ENCODE measurements at regions not wholly inside any gene's neighbourhood (a gene's known extent, or its start where the extent isn't known, plus 50 kb on each side); places are given as distances from the start of the nearest gene placed in this dataset.

DNA sequence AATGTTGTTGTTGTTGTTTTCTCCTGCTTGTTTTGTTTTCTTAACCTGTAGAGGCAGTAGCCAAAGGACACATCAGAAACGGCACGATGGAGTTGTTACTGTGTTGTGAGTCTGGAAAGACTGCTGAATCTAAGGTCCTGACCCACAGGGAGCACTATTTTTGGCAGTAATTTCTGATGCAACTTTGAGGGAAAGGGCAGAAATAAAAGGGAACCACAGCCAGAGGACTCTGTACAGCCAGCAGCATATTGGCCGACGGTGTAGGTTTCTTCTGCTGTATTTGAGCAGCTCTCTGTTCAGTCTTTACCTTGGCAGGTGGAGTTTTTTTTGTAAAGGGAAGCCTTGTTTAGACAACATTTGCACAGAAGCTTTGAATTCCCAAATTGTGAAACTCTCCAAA is 203.0 kb upstream of the GPR101 start:
- TF ChIP-seq TAF1 (IDR thresholded peaks at IDR 0.05; ENCODE audit: low read depth, low read length) (no peak), PAX5 (IDR thresholded peaks at IDR 0.05; ENCODE audit: insufficient read depth, low read length, severe bottlenecking) (no peak), POLR2A (IDR thresholded peaks at IDR 0.05; ENCODE audit: low read depth, low read length) (no peak), POU2F2 (IDR thresholded peaks at IDR 0.05; ENCODE audit: low read depth, low read length) (no peak), SPI1 (IDR thresholded peaks at IDR 0.05; ENCODE audit: low read depth, low read length) (no peak), POLR2AphosphoS5 (IDR thresholded peaks at IDR 0.05; ENCODE audit: low read depth, low read length) (no peak)
- DNase-seq (ENCODE audit: insufficient read length, low spot score) (no peak), FAIRE-seq (no peak)

DNA sequence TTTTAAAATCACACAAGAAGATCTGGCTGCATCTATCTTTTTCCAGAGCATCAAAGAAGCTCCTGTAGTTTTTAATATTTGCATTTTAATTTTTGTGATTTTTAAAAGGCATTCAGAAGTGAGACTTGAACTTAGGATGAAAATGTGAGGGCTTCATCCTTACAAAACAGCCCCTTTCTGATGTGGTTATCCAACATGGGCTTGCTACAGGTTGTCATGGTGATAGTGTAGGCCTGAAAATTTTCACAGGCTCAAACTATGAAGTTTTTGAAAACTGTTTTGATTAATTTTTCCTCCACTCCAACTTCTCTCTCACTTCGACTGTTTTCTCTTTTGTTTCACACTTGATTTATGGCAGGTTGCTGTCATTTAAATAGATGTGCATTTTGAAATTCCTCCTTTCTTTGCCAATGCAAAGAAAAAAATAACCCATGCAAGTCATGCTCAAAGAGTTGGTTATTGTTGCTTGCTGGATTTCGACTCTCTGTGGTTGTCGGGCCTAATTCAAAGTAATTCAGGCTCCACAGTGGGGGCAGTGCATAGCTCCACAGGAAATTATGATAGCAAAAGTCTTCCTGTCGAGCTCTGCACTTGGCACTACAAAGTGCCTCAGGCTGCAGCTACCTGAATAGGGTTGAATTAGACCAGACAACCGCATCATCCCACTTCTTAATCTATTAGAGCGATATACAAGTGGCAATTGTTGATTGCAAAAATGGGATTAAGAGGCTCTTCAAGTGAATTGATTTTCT is 201.0 kb upstream of the GPR101 start:
- FAIRE-seq = no peak
- DNase-seq (ENCODE audit: insufficient read length, low spot score) = no peak
- TF ChIP-seq SPI1 (IDR thresholded peaks at IDR 0.05; ENCODE audit: low read depth, low read length) (no peak), TAF1 (IDR thresholded peaks at IDR 0.05; ENCODE audit: low read depth, low read length) (no peak)

DNA sequence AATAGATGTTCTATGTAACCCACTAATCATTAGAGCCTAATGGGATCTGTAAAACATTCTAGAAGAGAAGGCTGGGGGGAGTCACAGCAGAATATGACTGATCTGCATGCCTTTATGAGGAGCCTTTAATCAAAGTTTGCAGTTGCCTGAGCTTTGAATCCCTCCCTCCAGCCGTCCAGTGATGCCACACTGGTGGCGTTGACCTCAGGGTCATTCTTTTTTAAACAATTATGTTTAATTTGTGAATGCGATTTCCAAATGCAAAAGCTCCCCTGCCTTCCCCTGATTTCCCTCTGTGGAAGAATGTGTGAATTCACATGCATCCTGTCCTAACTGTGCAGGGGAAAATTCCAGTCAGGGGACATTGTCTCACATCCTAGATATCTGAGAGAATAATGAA is 199.7 kb upstream of the GPR101 start:
- FAIRE-seq (no peak), DNase-seq (ENCODE audit: insufficient read length, low spot score) (no peak)
- TF ChIP-seq TAF1 (IDR thresholded peaks at IDR 0.05; ENCODE audit: low read depth, low read length) = no peak
- TF ChIP-seq PAX5 (IDR thresholded peaks at IDR 0.05; ENCODE audit: insufficient read depth, low read length, severe bottlenecking) = no peak
- no peak for TF ChIP-seq POLR2A (IDR thresholded peaks at IDR 0.05; ENCODE audit: low read depth, low read length)
- no peak for TF ChIP-seq POLR2AphosphoS5 (IDR thresholded peaks at IDR 0.05; ENCODE audit: low read depth, low read length)
- TF ChIP-seq POU2F2 (IDR thresholded peaks at IDR 0.05; ENCODE audit: low read depth, low read length) = no peak
- no peak for TF ChIP-seq SPI1 (IDR thresholded peaks at IDR 0.05; ENCODE audit: low read depth, low read length)

DNA sequence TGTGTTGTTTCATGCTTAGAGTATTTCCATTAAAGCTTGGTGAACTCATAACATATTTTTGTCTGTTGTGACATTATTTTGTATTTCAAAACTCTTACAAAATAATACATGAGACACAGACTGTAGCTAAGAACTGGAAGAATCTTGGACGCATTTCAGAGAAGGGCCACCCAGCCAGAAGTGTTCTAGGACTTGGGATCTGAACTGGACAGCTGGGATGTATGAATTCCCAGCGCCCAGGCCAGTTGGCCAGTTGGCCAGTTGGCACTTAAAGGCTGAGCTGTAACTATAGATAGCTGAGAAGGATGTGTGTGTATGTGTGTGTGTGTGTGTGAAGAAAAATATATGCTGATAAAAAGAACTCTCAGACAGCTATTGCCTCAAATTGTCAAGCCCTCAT is 193.4 kb upstream of the GPR101 start:
- FAIRE-seq (no peak), DNase-seq (ENCODE audit: insufficient read length, low spot score) (no peak)
- TF ChIP-seq PAX5 (IDR thresholded peaks at IDR 0.05; ENCODE audit: insufficient read depth, low read length, severe bottlenecking) (no peak), SPI1 (IDR thresholded peaks at IDR 0.05; ENCODE audit: low read depth, low read length) (no peak), TAF1 (IDR thresholded peaks at IDR 0.05; ENCODE audit: low read depth, low read length) (no peak), POU2F2 (IDR thresholded peaks at IDR 0.05; ENCODE audit: low read depth, low read length) (no peak), POLR2AphosphoS5 (IDR thresholded peaks at IDR 0.05; ENCODE audit: low read depth, low read length) (no peak), POLR2A (IDR thresholded peaks at IDR 0.05; ENCODE audit: low read depth, low read length) (no peak)

DNA sequence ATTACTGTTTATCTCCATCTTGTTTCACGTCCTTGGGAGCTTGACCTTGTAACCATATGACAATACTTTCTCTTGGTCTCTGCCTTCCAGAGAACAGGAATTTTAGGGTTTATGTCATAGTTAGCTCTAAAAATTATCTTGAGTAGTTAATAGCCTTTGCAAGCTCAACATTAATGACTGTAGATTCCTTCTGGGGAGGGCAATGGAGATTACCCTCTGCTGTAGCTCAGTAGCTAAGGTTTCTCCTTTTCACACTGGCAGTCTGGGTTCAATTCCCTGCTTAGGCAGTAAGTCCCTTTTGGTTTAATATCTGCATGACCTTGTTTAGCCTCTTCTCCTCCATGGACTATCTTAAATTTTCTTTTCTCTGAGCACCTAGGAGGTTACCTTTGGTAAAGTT is 181.7 kb upstream of the GPR101 start:
- DNase-seq (ENCODE audit: insufficient read length, low spot score) (no peak), FAIRE-seq (no peak)
- TF ChIP-seq SPI1 (IDR thresholded peaks at IDR 0.05; ENCODE audit: low read depth, low read length) = no peak
- TF ChIP-seq POLR2A (IDR thresholded peaks at IDR 0.05; ENCODE audit: low read depth, low read length) = no peak
- TF ChIP-seq TAF1 (IDR thresholded peaks at IDR 0.05; ENCODE audit: low read depth, low read length) = no peak
- no peak for TF ChIP-seq POU2F2 (IDR thresholded peaks at IDR 0.05; ENCODE audit: low read depth, low read length)
- no peak for TF ChIP-seq POLR2AphosphoS5 (IDR thresholded peaks at IDR 0.05; ENCODE audit: low read depth, low read length)
- no peak for TF ChIP-seq PAX5 (IDR thresholded peaks at IDR 0.05; ENCODE audit: insufficient read depth, low read length, severe bottlenecking)

DNA sequence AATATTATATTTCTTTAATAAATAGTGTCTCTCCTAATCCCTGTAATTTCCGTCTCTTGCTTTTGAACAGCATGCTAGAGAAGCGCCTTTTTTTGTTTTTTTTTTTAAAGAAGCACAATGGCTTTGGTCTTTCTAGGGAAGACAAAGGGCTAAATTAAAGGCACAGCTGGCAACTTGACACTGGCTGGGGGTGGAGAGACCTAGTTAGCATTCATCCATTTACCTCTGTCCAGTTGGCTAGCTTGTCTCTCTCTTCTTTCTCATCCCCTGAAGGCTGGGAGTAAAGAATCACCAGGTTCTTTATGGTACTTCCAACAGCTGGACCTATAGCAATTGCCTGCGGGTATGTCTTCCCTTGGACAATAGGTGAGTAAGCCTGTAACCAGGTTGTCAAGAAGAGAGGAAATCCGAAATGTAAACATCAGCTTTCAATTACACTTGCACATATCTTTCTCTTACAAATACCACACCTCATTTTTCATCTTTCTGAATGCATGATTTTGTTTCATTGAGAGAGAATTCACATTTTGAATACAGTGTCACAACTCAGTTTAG is 178.4 kb upstream of the GPR101 start:
- TF ChIP-seq TAF1 (IDR thresholded peaks at IDR 0.05; ENCODE audit: low read depth, low read length) (no peak), POLR2A (IDR thresholded peaks at IDR 0.05; ENCODE audit: low read depth, low read length) (no peak), SPI1 (IDR thresholded peaks at IDR 0.05; ENCODE audit: low read depth, low read length) (no peak), POU2F2 (IDR thresholded peaks at IDR 0.05; ENCODE audit: low read depth, low read length) (no peak), POLR2AphosphoS5 (IDR thresholded peaks at IDR 0.05; ENCODE audit: low read depth, low read length) (no peak), PAX5 (IDR thresholded peaks at IDR 0.05; ENCODE audit: insufficient read depth, low read length, severe bottlenecking) (no peak)
- FAIRE-seq (no peak), DNase-seq (ENCODE audit: insufficient read length, low spot score) (no peak)

DNA sequence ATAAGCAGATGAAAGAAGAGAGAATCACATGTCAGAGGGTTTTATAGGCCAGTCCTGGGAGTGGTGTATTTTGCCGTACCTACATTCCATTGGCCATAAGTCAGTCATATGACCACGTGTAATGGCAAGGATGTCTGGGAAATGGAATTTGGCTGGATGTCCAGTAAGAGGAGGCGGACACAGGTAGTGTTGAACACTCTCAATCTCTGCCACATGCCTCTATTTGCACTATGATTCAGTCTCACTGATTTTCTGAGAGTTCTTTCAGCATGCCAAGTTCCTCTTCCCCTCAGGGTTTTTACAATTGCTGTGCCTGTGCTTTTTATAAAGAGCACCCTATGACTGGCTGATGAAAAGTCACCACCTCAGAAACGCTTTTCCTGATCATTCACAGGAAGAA is 164.2 kb upstream of the GPR101 start:
- FAIRE-seq = no peak
- TF ChIP-seq SPI1 (IDR thresholded peaks at IDR 0.05; ENCODE audit: low read depth, low read length) (no peak), POLR2AphosphoS5 (IDR thresholded peaks at IDR 0.05; ENCODE audit: low read depth, low read length) (no peak), TAF1 (IDR thresholded peaks at IDR 0.05; ENCODE audit: low read depth, low read length) (no peak), PAX5 (IDR thresholded peaks at IDR 0.05; ENCODE audit: insufficient read depth, low read length, severe bottlenecking) (no peak), POU2F2 (IDR thresholded peaks at IDR 0.05; ENCODE audit: low read depth, low read length) (no peak), POLR2A (IDR thresholded peaks at IDR 0.05; ENCODE audit: low read depth, low read length) (no peak)
- no peak for DNase-seq (ENCODE audit: insufficient read length, low spot score)

DNA sequence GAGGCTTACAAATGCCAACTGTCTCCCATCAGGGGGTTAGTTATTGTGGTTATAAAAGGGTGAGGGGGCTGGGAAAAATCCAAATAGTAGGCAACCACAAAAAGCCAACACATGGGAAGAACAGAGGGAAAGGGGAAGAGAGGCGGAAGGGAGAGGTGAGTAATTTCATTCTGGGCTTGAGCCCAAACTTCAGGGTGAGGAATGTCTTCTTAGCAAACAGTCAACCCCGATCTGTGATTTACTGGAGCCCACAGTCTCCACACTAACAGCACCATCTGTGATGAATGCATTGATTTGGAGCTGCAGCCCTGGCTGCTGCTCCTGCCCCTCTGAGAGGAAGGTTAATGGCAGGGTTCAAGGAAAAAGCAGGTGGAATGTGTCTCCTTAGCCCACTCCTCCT is 162.2 kb upstream of the GPR101 start:
- DNase-seq (ENCODE audit: insufficient read length, low spot score) (no peak), FAIRE-seq (no peak)
- TF ChIP-seq POLR2A (IDR thresholded peaks at IDR 0.05; ENCODE audit: low read depth, low read length) = no peak
- no peak for TF ChIP-seq POU2F2 (IDR thresholded peaks at IDR 0.05; ENCODE audit: low read depth, low read length)
- TF ChIP-seq SPI1 (IDR thresholded peaks at IDR 0.05; ENCODE audit: low read depth, low read length) = no peak
- no peak for TF ChIP-seq TAF1 (IDR thresholded peaks at IDR 0.05; ENCODE audit: low read depth, low read length)
- TF ChIP-seq PAX5 (IDR thresholded peaks at IDR 0.05; ENCODE audit: insufficient read depth, low read length, severe bottlenecking) = no peak
- TF ChIP-seq POLR2AphosphoS5 (IDR thresholded peaks at IDR 0.05; ENCODE audit: low read depth, low read length) = no peak

DNA sequence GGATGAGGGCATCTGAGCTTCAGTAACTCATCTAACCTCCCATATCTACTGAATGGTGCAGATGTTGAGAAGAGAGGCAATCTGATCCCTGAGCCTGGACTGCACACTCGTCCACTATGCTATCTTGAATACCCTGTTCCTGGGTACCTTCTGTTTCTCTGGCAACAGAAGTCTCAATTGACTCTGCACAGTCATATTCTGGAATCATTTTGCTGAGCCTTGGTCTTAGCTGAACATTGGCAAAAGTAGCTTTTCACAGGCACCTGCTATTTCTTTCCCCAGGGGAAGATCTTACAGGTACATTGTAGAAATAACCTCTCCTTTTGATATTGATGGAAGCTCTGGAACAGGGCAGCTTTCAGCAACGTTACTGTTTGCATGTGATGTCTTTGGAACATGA is 161.5 kb upstream of the GPR101 start:
- no peak for TF ChIP-seq SPI1 (IDR thresholded peaks at IDR 0.05; ENCODE audit: low read depth, low read length)
- TF ChIP-seq TAF1 (IDR thresholded peaks at IDR 0.05; ENCODE audit: low read depth, low read length) = no peak
- no peak for TF ChIP-seq PAX5 (IDR thresholded peaks at IDR 0.05; ENCODE audit: insufficient read depth, low read length, severe bottlenecking)
- no peak for TF ChIP-seq POLR2AphosphoS5 (IDR thresholded peaks at IDR 0.05; ENCODE audit: low read depth, low read length)
- TF ChIP-seq POLR2A (IDR thresholded peaks at IDR 0.05; ENCODE audit: low read depth, low read length) = no peak
- TF ChIP-seq POU2F2 (IDR thresholded peaks at IDR 0.05; ENCODE audit: low read depth, low read length) = no peak
- FAIRE-seq (no peak), DNase-seq (ENCODE audit: insufficient read length, low spot score) (no peak)

Measured in GM12891 (cell line).